ENCODE measurements at regions not wholly inside any gene's neighbourhood (a gene's known extent, or its start where the extent isn't known, plus 50 kb on each side); places are given as distances from the start of the nearest gene placed in this dataset.

DNA sequence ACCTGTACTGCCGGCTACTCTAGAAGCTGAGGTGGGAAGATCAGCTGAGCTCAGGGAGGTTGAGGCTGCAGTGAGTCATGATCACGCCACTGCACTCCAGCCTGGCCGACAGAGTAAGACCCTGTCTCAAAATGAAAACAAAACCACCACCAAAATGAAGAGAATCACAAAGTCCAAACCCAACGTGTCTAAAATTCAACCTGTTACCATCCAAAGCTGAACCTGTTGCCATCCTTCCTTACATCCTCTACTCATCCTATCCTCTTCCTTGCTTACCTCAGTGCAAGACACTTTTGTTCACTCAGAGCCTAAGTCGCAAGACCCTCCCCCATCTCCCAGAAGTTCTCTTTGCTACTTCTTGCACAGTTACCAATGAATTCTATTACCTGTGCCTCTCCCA lies 299.7 kb downstream of the ATP23 start:
- TF ChIP-seq, protein P1, sequence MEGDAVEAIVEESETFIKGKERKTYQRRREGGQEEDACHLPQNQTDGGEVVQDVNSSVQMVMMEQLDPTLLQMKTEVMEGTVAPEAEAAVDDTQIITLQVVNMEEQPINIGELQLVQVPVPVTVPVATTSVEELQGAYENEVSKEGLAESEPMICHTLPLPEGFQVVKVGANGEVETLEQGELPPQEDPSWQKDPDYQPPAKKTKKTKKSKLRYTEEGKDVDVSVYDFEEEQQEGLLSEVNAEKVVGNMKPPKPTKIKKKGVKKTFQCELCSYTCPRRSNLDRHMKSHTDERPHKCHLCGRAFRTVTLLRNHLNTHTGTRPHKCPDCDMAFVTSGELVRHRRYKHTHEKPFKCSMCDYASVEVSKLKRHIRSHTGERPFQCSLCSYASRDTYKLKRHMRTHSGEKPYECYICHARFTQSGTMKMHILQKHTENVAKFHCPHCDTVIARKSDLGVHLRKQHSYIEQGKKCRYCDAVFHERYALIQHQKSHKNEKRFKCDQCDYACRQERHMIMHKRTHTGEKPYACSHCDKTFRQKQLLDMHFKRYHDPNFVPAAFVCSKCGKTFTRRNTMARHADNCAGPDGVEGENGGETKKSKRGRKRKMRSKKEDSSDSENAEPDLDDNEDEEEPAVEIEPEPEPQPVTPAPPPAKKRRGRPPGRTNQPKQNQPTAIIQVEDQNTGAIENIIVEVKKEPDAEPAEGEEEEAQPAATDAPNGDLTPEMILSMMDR (IDR thresholded peaks at IDR 0.05): no peak

DNA sequence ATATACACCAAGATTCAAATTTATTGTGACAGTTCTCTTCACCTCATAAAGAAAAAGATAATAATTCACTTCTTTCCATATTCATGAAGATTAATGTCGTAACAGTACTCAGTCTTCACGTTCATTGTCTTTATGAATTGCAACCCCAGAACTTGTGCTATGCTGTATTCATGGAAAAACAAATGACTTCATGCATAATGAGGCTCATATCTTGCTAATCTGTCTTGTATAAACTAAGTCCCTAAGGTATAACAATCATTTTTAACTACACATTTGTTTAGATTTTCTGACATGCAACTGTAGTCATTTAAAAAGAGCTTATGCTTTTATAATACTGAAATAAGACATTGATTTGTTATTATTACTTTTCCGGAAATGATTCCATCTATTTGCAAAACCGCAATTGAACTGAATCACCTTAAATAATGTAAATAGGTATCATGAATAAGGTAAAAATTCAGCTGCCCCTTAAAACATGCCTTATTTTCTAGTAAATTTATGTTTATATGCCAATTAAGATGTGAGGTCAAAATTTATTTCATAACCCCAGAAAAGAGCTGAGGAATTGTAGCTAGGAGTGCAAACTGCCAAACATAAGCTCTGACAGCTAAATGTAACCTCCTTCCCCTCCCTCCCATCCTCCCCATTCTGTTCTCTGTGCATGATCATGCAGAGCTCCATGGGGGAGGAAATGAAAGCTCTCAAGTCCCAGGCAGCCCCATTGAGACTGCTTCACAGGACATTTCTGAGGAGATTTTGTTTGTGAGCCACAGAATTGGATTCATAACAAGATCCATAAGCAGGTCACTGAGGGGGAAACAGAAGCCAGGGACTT lies 301.6 kb downstream of the ATP23 start:
- TF ChIP-seq, protein P1 (IDR thresholded peaks at IDR 0.05): no peak

- TF ChIP-seq, protein P1 (IDR thresholded peaks at IDR 0.05): peak; percentile 28
These were observed 306.3 kb downstream of the ATP23 start for GRCh38 chr12:58247633-58248032.

DNA sequence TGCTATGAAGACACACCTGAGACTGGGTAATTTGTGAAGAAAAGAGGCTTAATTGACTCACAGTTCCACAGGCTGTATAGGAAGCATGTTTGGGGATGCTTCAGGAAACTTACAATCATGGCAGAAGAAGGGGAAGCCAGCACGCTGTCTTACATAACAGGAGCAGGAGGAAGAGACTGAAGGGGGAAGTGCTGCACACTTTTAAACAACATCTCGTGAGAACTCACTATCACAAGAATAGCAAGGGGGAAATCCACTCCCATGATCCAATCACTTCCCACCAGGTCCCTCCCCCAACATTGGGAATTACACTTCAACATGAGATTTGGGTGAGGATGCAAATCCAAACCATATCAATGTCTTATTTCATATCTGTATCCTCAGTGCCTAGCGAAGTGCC lies 307.2 kb downstream of the ATP23 start:
- TF ChIP-seq, protein P1 (IDR thresholded peaks at IDR 0.05): no peak

DNA sequence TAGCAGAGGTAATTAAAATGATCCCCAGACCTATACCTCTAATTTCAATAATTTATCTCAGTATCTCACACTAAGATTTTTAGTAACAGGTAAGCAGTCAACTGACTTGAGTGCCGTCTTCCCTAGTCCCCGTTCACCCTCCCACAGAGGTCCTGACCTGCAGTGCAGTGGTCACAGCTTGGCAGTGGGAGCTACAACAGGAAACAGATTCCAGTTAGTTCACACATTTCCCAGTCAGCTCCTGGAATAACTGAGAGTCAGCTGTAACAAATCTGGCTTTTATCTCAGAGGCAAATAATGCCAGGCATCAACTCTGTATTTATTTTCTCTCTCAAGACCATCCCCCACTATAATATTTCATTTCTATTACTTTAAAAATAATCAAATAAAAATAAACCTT lies 308.2 kb downstream of the ATP23 start:
- TF ChIP-seq, protein P1 (IDR thresholded peaks at IDR 0.05): no peak

DNA sequence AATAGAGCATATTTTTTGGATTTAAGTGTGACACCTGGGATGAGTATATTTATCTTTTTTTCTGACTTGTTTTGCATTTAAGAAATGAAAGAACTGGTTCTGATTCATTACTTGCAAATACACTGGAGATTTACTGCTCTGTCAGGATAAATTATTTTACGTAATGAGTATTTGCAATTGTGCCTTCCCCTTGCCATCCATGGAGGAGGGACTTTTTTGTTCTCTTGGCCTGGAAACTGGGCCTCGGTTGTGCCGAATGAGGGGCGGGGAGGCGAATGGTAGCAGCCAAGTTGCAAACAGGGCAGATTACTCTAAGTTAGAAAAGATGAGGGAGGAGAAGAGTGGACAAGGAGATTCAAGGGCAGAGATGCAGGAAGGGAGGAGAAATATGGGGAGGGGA lies 308.7 kb downstream of the ATP23 start:
- TF ChIP-seq, protein P1 (IDR thresholded peaks at IDR 0.05): no peak

DNA sequence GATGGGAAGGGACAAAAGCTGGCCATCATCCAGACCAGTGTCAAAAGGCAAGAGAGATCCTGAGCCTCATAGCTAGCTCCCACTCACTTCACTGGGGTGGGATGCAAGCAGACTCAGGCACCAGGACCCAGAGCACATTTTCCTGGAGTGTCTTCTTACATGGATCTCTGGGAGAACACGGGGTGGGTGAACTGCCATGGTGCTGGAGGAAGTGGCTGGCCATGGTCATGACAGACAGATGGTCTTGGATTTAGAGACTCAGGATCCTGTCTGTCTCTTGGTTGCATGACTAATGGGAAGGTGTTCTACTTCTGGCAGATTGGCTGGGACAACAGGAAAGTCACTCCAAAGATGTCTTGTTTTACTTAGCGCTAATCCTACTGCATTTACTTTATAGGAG lies 311.5 kb downstream of the ATP23 start:
- TF ChIP-seq, protein P1 (IDR thresholded peaks at IDR 0.05): no peak

Measured in LNCAP (cell line).